DND-41 (cell line): ENCODE measurements at regions not wholly inside any gene's neighbourhood (a gene's known extent, or its start where the extent isn't known, plus 50 kb on each side); places are given as distances from the start of the nearest gene placed in this dataset.

Experiments
- ATAC-seq: fragments of 200-7000 bp; cut with Tn5 transposase; 3 replicates; pipeline ENCODE4 v1.9.1; 2021; ENCODE audit warnings: low read depth; ENCODE audit not compliant: insufficient read depth
- DNase-seq: peaks from one replicate; pipeline ENCODE4 v3.0.0-alpha.2; 2020
- H2AFZ ChIP-seq: 2 replicates; pipeline ENCODE4 v1.6.0; 2012; ENCODE audit warnings: low read depth, low read length
- H3K27ac ChIP-seq: 2 replicates; pipeline ENCODE4 v1.5.1; 2012; ENCODE audit warnings: low read length, inconsistent platforms
- H3K27me3 ChIP-seq: fragments of 200-600 bp; sonication (generic); 2 replicates; pipeline ENCODE4 v1.6.0; 2012; ENCODE audit warnings: low read length, mild to moderate bottlenecking, inconsistent platforms; ENCODE audit not compliant: insufficient read depth, poor library complexity
- H3K36me3 ChIP-seq: 2 replicates; pipeline ENCODE4 v1.5.1; 2012; ENCODE audit warnings: low read length, inconsistent platforms; ENCODE audit not compliant: insufficient read depth
- H3K4me1 ChIP-seq: 2 replicates; pipeline ENCODE4 v1.5.1; 2012; ENCODE audit warnings: mild to moderate bottlenecking, low read length; ENCODE audit not compliant: insufficient read depth
- H3K4me2 ChIP-seq: 2 replicates; pipeline ENCODE4 v1.6.0; 2012; ENCODE audit warnings: mild to moderate bottlenecking, moderate library complexity, low read length, inconsistent platforms; ENCODE audit not compliant: insufficient read depth
- H3K4me3 ChIP-seq, 2 experiments: fragments of 200-600 bp in 1 of 2; shearing (Covaris generic) in 1 of 2; 2 replicates each; pipeline ENCODE4 v1.5.1; 2012 to 2016; ENCODE audit warnings: inconsistent platforms in 2 of 2, low read length in 2 of 2, mild to moderate bottlenecking in 2 of 2, low read depth in 1 of 2, moderate library complexity in 1 of 2
- H3K79me2 ChIP-seq: 2 replicates; pipeline ENCODE4 v1.6.0; 2012; ENCODE audit warnings: low read length, inconsistent platforms; ENCODE audit not compliant: insufficient read depth
- H3K9ac ChIP-seq: 2 replicates; pipeline ENCODE4 v1.6.0; 2012; ENCODE audit warnings: low read depth, mild to moderate bottlenecking, inconsistent platforms, low read length, moderate library complexity
- H3K9me3 ChIP-seq: 2 replicates; pipeline ENCODE4 v1.5.1; 2012; ENCODE audit warnings: low read length, moderate library complexity, mild to moderate bottlenecking, inconsistent platforms; ENCODE audit not compliant: insufficient read depth, severe bottlenecking
- H4K20me1 ChIP-seq: 2 replicates; pipeline ENCODE4 v1.6.0; 2012; ENCODE audit warnings: low read length; ENCODE audit not compliant: insufficient read depth
- EZH2 ChIP-seq: IDR thresholded peaks from 3 replicates; pipeline ENCODE4 v1.6.1; 2012; ENCODE audit warnings: borderline replicate concordance, low read depth, mild to moderate bottlenecking, moderate library complexity, low read length, inconsistent platforms; ENCODE audit not compliant: severe bottlenecking
- TF ChIP-seq, protein P1 (sequence below): IDR thresholded peaks from 2 replicates; pipeline ENCODE4 v1.5.1; 2012; ENCODE audit warnings: borderline replicate concordance, low read length, moderate library complexity, mild to moderate bottlenecking; ENCODE audit not compliant: poor library complexity, severe bottlenecking; ENCODE audit errors: extremely low read depth

DNA sequence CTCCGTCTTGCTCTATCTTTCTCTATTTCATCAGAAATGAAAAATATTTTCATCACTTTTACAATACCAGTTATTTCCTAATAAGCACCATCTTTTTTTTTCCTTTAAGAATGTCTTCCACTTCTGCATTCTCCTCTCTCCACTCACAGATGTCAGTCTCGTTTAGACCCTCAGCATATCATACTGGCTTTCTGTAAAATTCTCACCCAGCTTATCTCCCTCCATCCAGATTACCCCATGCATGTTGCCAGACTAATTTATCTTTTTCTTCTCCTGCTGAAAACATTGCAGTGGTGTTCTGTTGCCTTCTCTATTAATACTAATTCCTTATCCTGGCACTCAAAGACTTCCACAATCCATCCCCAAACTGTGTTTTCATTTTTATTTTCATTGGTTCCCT is 513.8 kb upstream of the KLF12 start:
- no peaks in the 10 kb centered on the region for H4K20me1 ChIP-seq
- H3K79me2 ChIP-seq: no peaks in the 10 kb centered on the region
- no peak overlapping the region for H2AFZ ChIP-seq
- no peaks in the 10 kb centered on the region for H3K9me3 ChIP-seq
- no peak overlapping the region for H3K4me2 ChIP-seq
- H3K4me3 ChIP-seq: no peak overlapping the region
- no peaks in the 10 kb centered on the region for H3K27me3 ChIP-seq
- H3K36me3 ChIP-seq: no peaks in the 10 kb centered on the region
- no peak overlapping the region for H3K27ac ChIP-seq
- no peaks in the 10 kb centered on the region for H3K4me1 ChIP-seq
- H3K9ac ChIP-seq: no peak overlapping the region
- TF ChIP-seq, protein P1, sequence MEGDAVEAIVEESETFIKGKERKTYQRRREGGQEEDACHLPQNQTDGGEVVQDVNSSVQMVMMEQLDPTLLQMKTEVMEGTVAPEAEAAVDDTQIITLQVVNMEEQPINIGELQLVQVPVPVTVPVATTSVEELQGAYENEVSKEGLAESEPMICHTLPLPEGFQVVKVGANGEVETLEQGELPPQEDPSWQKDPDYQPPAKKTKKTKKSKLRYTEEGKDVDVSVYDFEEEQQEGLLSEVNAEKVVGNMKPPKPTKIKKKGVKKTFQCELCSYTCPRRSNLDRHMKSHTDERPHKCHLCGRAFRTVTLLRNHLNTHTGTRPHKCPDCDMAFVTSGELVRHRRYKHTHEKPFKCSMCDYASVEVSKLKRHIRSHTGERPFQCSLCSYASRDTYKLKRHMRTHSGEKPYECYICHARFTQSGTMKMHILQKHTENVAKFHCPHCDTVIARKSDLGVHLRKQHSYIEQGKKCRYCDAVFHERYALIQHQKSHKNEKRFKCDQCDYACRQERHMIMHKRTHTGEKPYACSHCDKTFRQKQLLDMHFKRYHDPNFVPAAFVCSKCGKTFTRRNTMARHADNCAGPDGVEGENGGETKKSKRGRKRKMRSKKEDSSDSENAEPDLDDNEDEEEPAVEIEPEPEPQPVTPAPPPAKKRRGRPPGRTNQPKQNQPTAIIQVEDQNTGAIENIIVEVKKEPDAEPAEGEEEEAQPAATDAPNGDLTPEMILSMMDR: no peak
- no peak for TF ChIP-seq EZH2
- DNase-seq: no peak
- no peak for ATAC-seq

GRCh38 chr13:74647211-74647610 is 513.0 kb upstream of the KLF12 start:
- H3K9ac ChIP-seq: no peak overlapping the region
- H3K79me2 ChIP-seq: no peaks in the 10 kb centered on the region
- DNase-seq (no peak), ATAC-seq (no peak)
- H3K4me2 ChIP-seq: no peak overlapping the region
- H2AFZ ChIP-seq: no peak overlapping the region
- H3K36me3 ChIP-seq: no peaks in the 10 kb centered on the region
- H3K27me3 ChIP-seq: no peaks in the 10 kb centered on the region
- H3K4me3 ChIP-seq: no peak overlapping the region
- TF ChIP-seq EZH2: no peak
- TF ChIP-seq, protein P1: no peak
- H3K9me3 ChIP-seq: no peaks in the 10 kb centered on the region
- no peaks in the 10 kb centered on the region for H4K20me1 ChIP-seq
- H3K4me1 ChIP-seq: no peaks in the 10 kb centered on the region
- H3K27ac ChIP-seq: no peak overlapping the region

- Histone ChIP-seq H3K27me3 (no peaks in the 10 kb centered on the region), H3K36me3 (no peaks in the 10 kb centered on the region), H3K9me3 (no peaks in the 10 kb centered on the region), H3K4me2 (no peak overlapping the region), H3K27ac (no peak overlapping the region), H3K4me1 (no peaks in the 10 kb centered on the region), H4K20me1 (no peaks in the 10 kb centered on the region), H2AFZ (no peak overlapping the region), H3K4me3 (no peak overlapping the region), H3K9ac (no peak overlapping the region), H3K79me2 (no peaks in the 10 kb centered on the region)
- no peak for TF ChIP-seq EZH2
- TF ChIP-seq, protein P1: no peak
- ATAC-seq: no peak
- no peak for DNase-seq
Observed at GRCh38 chr13:74646091-74646490, 511.9 kb upstream of the KLF12 start.

DNA sequence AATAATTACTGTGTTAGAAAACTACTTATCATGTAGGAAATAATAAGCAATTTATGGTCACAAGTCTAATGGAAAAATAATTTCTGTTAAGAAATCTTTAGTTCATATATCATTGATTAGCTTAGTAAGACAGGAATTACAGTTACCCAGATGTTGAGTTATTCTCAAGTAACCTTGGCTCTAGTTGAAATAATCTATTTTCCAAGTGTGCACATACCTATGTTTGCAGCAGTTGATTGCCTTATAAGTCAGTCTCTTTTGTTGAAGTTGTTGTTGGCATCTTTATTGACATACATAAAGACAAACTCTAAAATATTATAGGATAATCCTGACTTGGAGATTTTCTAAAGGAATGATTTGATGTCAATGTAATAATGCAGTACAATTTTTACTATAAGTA is 511.4 kb upstream of the KLF12 start:
- TF ChIP-seq EZH2: no peak
- TF ChIP-seq, protein P1: no peak
- Histone ChIP-seq H3K36me3 (no peaks in the 10 kb centered on the region), H3K27me3 (no peaks in the 10 kb centered on the region), H3K79me2 (no peaks in the 10 kb centered on the region), H3K9ac (no peak overlapping the region), H2AFZ (no peak overlapping the region), H3K4me2 (no peak overlapping the region), H3K4me3 (no peak overlapping the region), H3K27ac (no peak overlapping the region), H3K9me3 (no peaks in the 10 kb centered on the region), H4K20me1 (no peaks in the 10 kb centered on the region), H3K4me1 (no peaks in the 10 kb centered on the region)
- no peak for DNase-seq
- no peak for ATAC-seq
